Medulla oblongata (tissue), 1 donor: ENCODE measurements at regions not wholly inside any gene's neighbourhood (a gene's known extent, or its start where the extent isn't known, plus 50 kb on each side); places are given as distances from the start of the nearest gene placed in this dataset.
"Not testable (repeated sequence)": the region's sequence is repeated elsewhere in the genome, so short reads cannot be mapped to it uniquely, and the experiment has no call there.

ENCODE experiments used
- DNase-seq: peaks from one replicate; pipeline ENCODE4 v3.0.0-alpha.2; 2015; ENCODE audit errors: extremely low spot score

- DNase-seq = not testable (repeated sequence)
Measured at GRCh38 chr1:144516172-144516571, 54.7 kb upstream of the NBPF15 start.

- DNase-seq = not testable (repeated sequence)
Measured at GRCh38 chr1:144516906-144517305, 55.4 kb upstream of the NBPF15 start.

- DNase-seq = not testable (repeated sequence)
Measured at GRCh38 chr1:144518439-144518838, 57.0 kb upstream of the NBPF15 start.

- not testable (repeated sequence) for DNase-seq
Measured at GRCh38 chr1:144519528-144520189, 58.2 kb upstream of the NBPF15 start.

- peak; percentile 57 for DNase-seq
Measured at GRCh38 chr1:144523661-144524407, 62.4 kb upstream of the NBPF15 start.

- not testable (repeated sequence) for DNase-seq
Measured at GRCh38 chr1:144532156-144532607, 60.5 kb upstream of the PPIAL4F start.

GRCh38 chr1:144533480-144533879 is 59.2 kb upstream of the PPIAL4F start:
- not testable (repeated sequence) for DNase-seq

GRCh38 chr1:144534286-144534685 is 58.4 kb upstream of the PPIAL4F start:
- not testable (repeated sequence) for DNase-seq

GRCh38 chr1:144536677-144537076 is 56.0 kb upstream of the PPIAL4F start:
- not testable (repeated sequence) for DNase-seq

GRCh38 chr1:144537234-144537633 is 55.5 kb upstream of the PPIAL4F start:
- DNase-seq = not testable (repeated sequence)

GRCh38 chr1:144538736-144539135 is 54.0 kb upstream of the PPIAL4F start:
- not testable (repeated sequence) for DNase-seq

- DNase-seq = not testable (repeated sequence)
Measured at GRCh38 chr1:144539191-144539960, 53.3 kb upstream of the PPIAL4F start.
